PC-3 (cell line): ENCODE measurements at regions not wholly inside any gene's neighbourhood (a gene's known extent, or its start where the extent isn't known, plus 50 kb on each side); places are given as distances from the start of the nearest gene placed in this dataset.

Experiments used
- ATAC-seq: fragments of 200-7000 bp; cut with Tn5 transposase; 2 replicates; pipeline ENCODE4 v1.9.1; 2020; ENCODE audit warnings: mild to moderate bottlenecking, moderate library complexity
- BruUV-seq: library from RNA; stranded (reverse); fragments of 400-500 nt; replicated peaks from 2 replicates; lab custom pipeline; 2021; lab: Mats Ljungman, UMichigan
- CTCF ChIA-PET: fragments of 300-600 bp; sonication (Branson Sonifier 250); formaldehyde crosslinking; loops from one replicate; lab custom pipeline; 2022; ENCODE audit warnings: antibody characterized with exemption; lab: Charles Lee
- POLR2A ChIA-PET: fragments of 300-600 bp; sonication (Branson Sonifier 250); formaldehyde crosslinking; loops from one replicate; lab custom pipeline; 2022; ENCODE audit warnings: antibody characterized with exemption; ENCODE audit not compliant: unreplicated experiment; lab: Charles Lee
- DNase-seq: peaks from one replicate; pipeline ENCODE4 v3.0.0-alpha.2; 2015
- H2AFZ ChIP-seq: fragments of 300-600 bp; sonication (generic); 2 replicates; pipeline ENCODE4 v1.6.0; 2016; ENCODE audit warnings: antibody characterized with exemption, low read length
- H3F3A ChIP-seq: fragments of 300-600 bp; sonication (generic); one replicate; pipeline ENCODE4 v1.6.0; 2017; ENCODE audit warnings: antibody characterized with exemption, low read length, control low read depth, mild to moderate bottlenecking; ENCODE audit not compliant: unreplicated experiment
- H3K27ac ChIP-seq: fragments of 300-600 bp; sonication (generic); 2 replicates; pipeline ENCODE4 v1.5.1; 2016; ENCODE audit warnings: mild to moderate bottlenecking, low read length
- H3K27me3 ChIP-seq: fragments of 300-600 bp; sonication (generic); 2 replicates; pipeline ENCODE4 v1.6.1; 2016; ENCODE audit warnings: low read length, mixed read lengths
- H3K36me3 ChIP-seq: fragments of 300-600 bp; sonication (generic); 2 replicates; pipeline ENCODE4 v1.6.1; 2016; ENCODE audit warnings: low read depth, mixed run types, low read length, mixed read lengths
- H3K4me1 ChIP-seq: fragments of 300-600 bp; sonication (generic); 2 replicates; pipeline ENCODE4 v1.5.1; 2016; ENCODE audit warnings: low read length; ENCODE audit not compliant: insufficient read depth
- H3K4me2 ChIP-seq: fragments of 300-600 bp; sonication (generic); 2 replicates; pipeline ENCODE4 v1.6.0; 2016; ENCODE audit warnings: low read length
- H3K4me3 ChIP-seq: fragments of 300-600 bp; sonication (generic); 2 replicates; pipeline ENCODE4 v1.5.1; 2016; ENCODE audit warnings: mild to moderate bottlenecking, low read length, mixed read lengths
- H3K79me2 ChIP-seq: fragments of 300-600 bp; sonication (generic); 2 replicates; pipeline ENCODE4 v1.6.1; 2017; ENCODE audit warnings: low read length, mixed read lengths
- H3K9ac ChIP-seq: fragments of 300-600 bp; sonication (generic); 2 replicates; pipeline ENCODE4 v1.6.0; 2016; ENCODE audit warnings: mild to moderate bottlenecking, low read length
- H3K9me2 ChIP-seq: fragments of 300-600 bp; sonication (generic); replicated peaks from 2 replicates; pipeline ENCODE4 v1.6.1; 2016; ENCODE audit warnings: mixed run types, low read length, mixed read lengths
- H3K9me3 ChIP-seq: fragments of 300-600 bp; sonication (generic); 2 replicates; pipeline ENCODE4 v1.6.1; 2016; ENCODE audit warnings: low read length, mixed read lengths
- H4K20me1 ChIP-seq: fragments of 300-600 bp; sonication (generic); 2 replicates; pipeline ENCODE4 v1.6.1; 2016; ENCODE audit warnings: low read length, mixed read lengths
- CTCF ChIP-seq: fragments of 300-600 bp; sonication (generic); conservative IDR thresholded peaks from 2 replicates; pipeline ENCODE4 v1.5.1; 2017; ENCODE audit warnings: antibody characterized with exemption, low read depth, mild to moderate bottlenecking, low read length
- EZH2 ChIP-seq: fragments of 300-600 bp; sonication (generic); IDR thresholded peaks from one replicate; pipeline ENCODE4 v1.6.1; 2017; ENCODE audit warnings: antibody characterized with exemption, mild to moderate bottlenecking, low read length; ENCODE audit not compliant: unreplicated experiment
- EZH2phosphoT487 ChIP-seq: fragments of 300-600 bp; sonication (generic); IDR thresholded peaks from 2 replicates; pipeline ENCODE4 v1.6.1; 2018; ENCODE audit warnings: mild to moderate bottlenecking, antibody characterized with exemption, low read length, borderline replicate concordance
- intact Hi-C: fragments of 100-400 bp; cut with micrococcal nuclease; formaldehyde crosslinking; loops from 2 replicates; pipeline ENCODE4 v1.9.0; 2023

- DNase-seq (no peak), ATAC-seq (no peak)
- no TSS peak for BruUV-seq
- Histone ChIP-seq H2AFZ (no peak overlapping the region), H3K4me3 (no peak overlapping the region), H3K9me2 (no peaks in the 10 kb centered on the region), H3K9me3 (no peaks in the 10 kb centered on the region), H3K27me3 (no peaks in the 10 kb centered on the region), H3K4me2 (no peak overlapping the region), H3K79me2 (no peaks in the 10 kb centered on the region), H3F3A (no peaks in the 10 kb centered on the region), H3K9ac (no peak overlapping the region), H4K20me1 (no peaks in the 10 kb centered on the region), H3K36me3 (no peaks in the 10 kb centered on the region), H3K4me1 (no peaks in the 10 kb centered on the region), H3K27ac (no peak overlapping the region)
- ChIA-PET CTCF (no interaction called here), POLR2A (no interaction called here)
- TF ChIP-seq EZH2phosphoT487 (no peak), EZH2 (no peak), CTCF (no peak)
- intact Hi-C loops, result no loop called here
Measured at GRCh38 chr7:153920126-153920525, 132.1 kb upstream of the DPP6 start.

- no peaks in the 10 kb centered on the region for H3K9me2 ChIP-seq
- no peak for TF ChIP-seq EZH2phosphoT487
- CTCF ChIA-PET, result no interaction called here
Measured at GRCh38 chr7:153920897-153921296, 131.3 kb upstream of the DPP6 start.

GRCh38 chr7:153921408-153921807 lies 130.8 kb upstream of the DPP6 start:
- Histone ChIP-seq H3K9ac (no peak overlapping the region), H3F3A (no peaks in the 10 kb centered on the region), H3K27me3 (no peaks in the 10 kb centered on the region), H3K4me2 (no peak overlapping the region), H3K9me2 (no peaks in the 10 kb centered on the region), H3K9me3 (no peaks in the 10 kb centered on the region), H4K20me1 (no peaks in the 10 kb centered on the region), H2AFZ (no peak overlapping the region), H3K27ac (no peak overlapping the region), H3K36me3 (no peaks in the 10 kb centered on the region), H3K4me1 (no peaks in the 10 kb centered on the region), H3K79me2 (no peaks in the 10 kb centered on the region), H3K4me3 (no peak overlapping the region)
- ChIA-PET CTCF (no interaction called here), POLR2A (no interaction called here)
- DNase-seq (no peak), ATAC-seq (no peak)
- no peak for TF ChIP-seq CTCF
- TF ChIP-seq EZH2phosphoT487, result no peak
- no peak for TF ChIP-seq EZH2
- intact Hi-C loops, result no loop called here
- BruUV-seq, result no TSS peak

More at GRCh38 chr7:153920897-153921296, 131.3 kb upstream of the DPP6 start:
- H3K4me3 ChIP-seq, result no peak overlapping the region
- no peaks in the 10 kb centered on the region for H3K4me1 ChIP-seq
- H3K27ac ChIP-seq, result no peak overlapping the region
- H3K9ac ChIP-seq, result no peak overlapping the region
- H3K4me2 ChIP-seq, result no peak overlapping the region
- no peaks in the 10 kb centered on the region for H3K9me3 ChIP-seq
- H3K79me2 ChIP-seq, result no peaks in the 10 kb centered on the region
- no peaks in the 10 kb centered on the region for H3K36me3 ChIP-seq
- intact Hi-C loops, result no loop called here
- DNase-seq (no peak), ATAC-seq (no peak)
- H2AFZ ChIP-seq, result no peak overlapping the region
- BruUV-seq, result no TSS peak
- POLR2A ChIA-PET, result no interaction called here
- no peaks in the 10 kb centered on the region for H3F3A ChIP-seq
- no peaks in the 10 kb centered on the region for H4K20me1 ChIP-seq
- no peaks in the 10 kb centered on the region for H3K27me3 ChIP-seq
